ENCODE measurements at regions not wholly inside any gene's neighbourhood (a gene's known extent, or its start where the extent isn't known, plus 50 kb on each side); places are given as distances from the start of the nearest gene placed in this dataset.

- DNase-seq: no peak
- peak in 1 of 2 donors; percentile 15 for ATAC-seq
- intact Hi-C loops (cut with DNase I): no loop called here
Observed at GRCh38 chr10:33412241-33412640, 77.8 kb upstream of the NRP1 start.

- DNase-seq: no peak
- intact Hi-C loops (cut with DNase I): no loop called here
- ATAC-seq: no peak
Observed at GRCh38 chr10:33410860-33411234, 76.4 kb upstream of the NRP1 start.

GRCh38 chr10:33410096-33410859 is 75.8 kb upstream of the NRP1 start:
- intact Hi-C loops (cut with DNase I): no loop called here
- ATAC-seq: no peak
- no peak for DNase-seq

- no peak for DNase-seq
- ATAC-seq: no peak
- intact Hi-C loops (cut with DNase I): no loop called here
Observed at GRCh38 chr10:33406596-33406995, 72.1 kb upstream of the NRP1 start.

GRCh38 chr10:33402220-33403073 is 68.0 kb upstream of the NRP1 start:
- intact Hi-C loops (cut with DNase I): no loop called here
- DNase-seq (no peak), ATAC-seq (no peak)

GRCh38 chr10:33401300-33401699 is 66.8 kb upstream of the NRP1 start:
- DNase-seq: no peak

GRCh38 chr10:33398796-33399195 is 64.3 kb upstream of the NRP1 start:
- intact Hi-C loops (cut with DNase I): no loop called here
- DNase-seq (no peak), ATAC-seq (no peak)

More at GRCh38 chr10:33401300-33401699, 66.8 kb upstream of the NRP1 start:
- intact Hi-C loops (cut with DNase I): no loop called here
- no peak for ATAC-seq

GRCh38 chr10:33396938-33397337 is 62.5 kb upstream of the NRP1 start:
- no peak for DNase-seq
- intact Hi-C loops (cut with DNase I): no loop called here
- no peak for ATAC-seq

- no peak for DNase-seq
- intact Hi-C loops (cut with DNase I): no loop called here
- ATAC-seq: no peak
Observed at GRCh38 chr10:33396279-33396678, 61.8 kb upstream of the NRP1 start.

GRCh38 chr10:33395201-33395600 is 60.7 kb upstream of the NRP1 start:
- no peak for ATAC-seq
- no peak for DNase-seq
- intact Hi-C loops (cut with DNase I): no loop called here

- no peak for DNase-seq
- intact Hi-C loops (cut with DNase I): no loop called here
- ATAC-seq: no peak
Observed at GRCh38 chr10:33392706-33393105, 58.2 kb upstream of the NRP1 start.

- intact Hi-C loops (cut with DNase I): no loop called here
- no peak for DNase-seq
- no peak for ATAC-seq
Observed at GRCh38 chr10:33391611-33392465, 57.4 kb upstream of the NRP1 start.

GRCh38 chr10:33390046-33390445 is 55.6 kb upstream of the NRP1 start:
- DNase-seq (no peak), ATAC-seq (no peak)
- intact Hi-C loops (cut with DNase I): no loop called here

GRCh38 chr10:33388785-33389184 is 54.3 kb upstream of the NRP1 start:
- no peak for DNase-seq
- no peak for ATAC-seq
- intact Hi-C loops (cut with DNase I): no loop called here

- ATAC-seq (no peak), DNase-seq (no peak)
- intact Hi-C loops (cut with DNase I): no loop called here
Observed at GRCh38 chr10:33388382-33388781, 53.9 kb upstream of the NRP1 start.

GRCh38 chr10:33387720-33388119 is 53.3 kb upstream of the NRP1 start:
- intact Hi-C loops (cut with DNase I): no loop called here
- no peak for ATAC-seq
- no peak for DNase-seq

GRCh38 chr10:33386926-33387325 is 52.5 kb upstream of the NRP1 start:
- ATAC-seq (peak in 1 of 2 donors; percentile 38), DNase-seq (no peak)
- intact Hi-C loops (cut with DNase I): no loop called here

- intact Hi-C loops (cut with DNase I): no loop called here
- no peak for ATAC-seq
- DNase-seq: no peak
Observed at GRCh38 chr10:33385686-33386085, 51.2 kb upstream of the NRP1 start.

- intact Hi-C loops (cut with DNase I): no loop called here
- ATAC-seq (no peak), DNase-seq (no peak)
Observed at GRCh38 chr10:33385015-33385414, 50.5 kb upstream of the NRP1 start.
